ENCODE measurements at regions not wholly inside any gene's neighbourhood (a gene's known extent, or its start where the extent isn't known, plus 50 kb on each side); places are given as distances from the start of the nearest gene placed in this dataset.

DNA sequence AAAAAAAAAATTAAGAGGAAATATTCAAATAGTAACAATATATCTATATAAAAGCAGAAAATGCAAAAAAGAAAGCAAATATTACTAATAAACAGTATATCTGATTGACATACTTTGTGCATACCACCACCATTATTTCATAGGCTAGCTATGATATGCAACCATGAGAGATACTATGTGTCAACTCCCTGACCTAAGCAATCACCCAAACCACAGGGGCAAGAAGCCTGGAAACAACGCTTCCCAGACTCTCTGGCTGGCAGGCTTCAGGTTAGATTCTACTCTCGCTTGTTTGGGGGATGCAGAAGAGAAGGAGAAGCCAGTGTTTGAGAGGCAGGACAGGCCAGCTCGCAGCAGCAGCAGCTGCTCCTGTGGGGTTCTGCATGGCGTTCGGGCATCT lies 169.3 kb upstream of the TPM1 start:
- TF ChIP-seq, protein P1, sequence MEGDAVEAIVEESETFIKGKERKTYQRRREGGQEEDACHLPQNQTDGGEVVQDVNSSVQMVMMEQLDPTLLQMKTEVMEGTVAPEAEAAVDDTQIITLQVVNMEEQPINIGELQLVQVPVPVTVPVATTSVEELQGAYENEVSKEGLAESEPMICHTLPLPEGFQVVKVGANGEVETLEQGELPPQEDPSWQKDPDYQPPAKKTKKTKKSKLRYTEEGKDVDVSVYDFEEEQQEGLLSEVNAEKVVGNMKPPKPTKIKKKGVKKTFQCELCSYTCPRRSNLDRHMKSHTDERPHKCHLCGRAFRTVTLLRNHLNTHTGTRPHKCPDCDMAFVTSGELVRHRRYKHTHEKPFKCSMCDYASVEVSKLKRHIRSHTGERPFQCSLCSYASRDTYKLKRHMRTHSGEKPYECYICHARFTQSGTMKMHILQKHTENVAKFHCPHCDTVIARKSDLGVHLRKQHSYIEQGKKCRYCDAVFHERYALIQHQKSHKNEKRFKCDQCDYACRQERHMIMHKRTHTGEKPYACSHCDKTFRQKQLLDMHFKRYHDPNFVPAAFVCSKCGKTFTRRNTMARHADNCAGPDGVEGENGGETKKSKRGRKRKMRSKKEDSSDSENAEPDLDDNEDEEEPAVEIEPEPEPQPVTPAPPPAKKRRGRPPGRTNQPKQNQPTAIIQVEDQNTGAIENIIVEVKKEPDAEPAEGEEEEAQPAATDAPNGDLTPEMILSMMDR (IDR thresholded peaks at IDR 0.05) = no peak
- no peak for TF ChIP-seq EZH2 (IDR thresholded peaks at IDR 0.05; ENCODE audit: borderline replicate concordance, insufficient read depth, low read depth, low read length, poor library complexity, severe bottlenecking)
- Histone ChIP-seq H3K4me1 (ENCODE audit: control insufficient read depth in 2 of 2, insufficient read depth in 2 of 2, low read length in 2 of 2) (no peaks in the 10 kb centered on the region), H3K9me3 (ENCODE audit: control extremely low read depth in 1 of 3, control insufficient read depth in 2 of 3, insufficient read depth in 1 of 3, low read length in 2 of 3) (peaks cover 0 to 6% (median 0%) of the 10 kb centered on the region in 3 donors), H3K4me3 (ENCODE audit: control extremely low read depth in 1 of 5, extremely low read depth in 1 of 5, insufficient read depth in 1 of 5, low read depth in 2 of 5, low read length in 4 of 5) (no peak overlapping the region), H3K9ac (ENCODE audit: low read length) (no peak overlapping the region), H3K27me3 (replicated peaks in 1 of 4; ENCODE audit: control extremely low read depth in 1 of 4, control insufficient read depth in 3 of 4, insufficient read depth in 4 of 4, low read length in 3 of 4) (no peaks in the 10 kb centered on the region), H3K36me3 (replicated peaks in 1 of 2; ENCODE audit: control extremely low read depth in 1 of 2, control insufficient read depth in 1 of 2, extremely low read depth in 1 of 2, insufficient read depth in 2 of 2, low read length in 1 of 2) (no peaks in the 10 kb centered on the region), H3K27ac (ENCODE audit: low read length in 2 of 2) (no peak overlapping the region), H4K20me1 (ENCODE audit: control insufficient read depth, insufficient read depth, low read length, poor library complexity, severe bottlenecking) (no peaks in the 10 kb centered on the region), H3K79me2 (ENCODE audit: control insufficient read depth, insufficient read depth, low read length) (no peaks in the 10 kb centered on the region), H3K4me2 (replicated peaks; ENCODE audit: low read depth, low read length, poor library complexity, severe bottlenecking) (no peak overlapping the region), H2AFZ (ENCODE audit: insufficient read depth, low read depth, low read length, poor library complexity, severe bottlenecking) (no peak overlapping the region)
- Mint-ChIP-seq H3K27ac (no peak overlapping the region), H3K27me3 (peaks cover 9% of the 10 kb centered on the region), H3K4me3 (no peak overlapping the region), H3K9me3 (ENCODE audit: insufficient read depth) (peaks cover 3% of the 10 kb centered on the region), H3K4me1 (no peaks in the 10 kb centered on the region)
- intact Hi-C loops (cut with micrococcal nuclease) = no loop called here
- ATAC-seq (ENCODE audit: low read depth) (no peak), DNase-seq (no peak)
- WGBS (ENCODE audit: insufficient coverage) = 98% methylated on average over 4 of the region's 5 CpGs
- CTCF ChIA-PET = no interaction called here
- POLR2A ChIA-PET = interaction anchor here (0.7 kb wide), 1 partner anchor 29 kb away, joined by 3 read pairs; no protein-coding TSS in a partner anchor

- 100% methylated on average over 1 of the region's 3 CpGs for WGBS (ENCODE audit: insufficient coverage)
- CTCF ChIA-PET = no interaction called here
These were observed 168.5 kb upstream of the TPM1 start for GRCh38 chr15:62874064-62874463.

More at GRCh38 chr15:62874064-62874463, 168.5 kb upstream of the TPM1 start:
- no peaks in the 10 kb centered on the region for H3K4me1 ChIP-seq (ENCODE audit: control insufficient read depth in 2 of 2, insufficient read depth in 2 of 2, low read length in 2 of 2)
- H3K9ac ChIP-seq (ENCODE audit: low read length) = no peak overlapping the region
- H3K27me3 ChIP-seq (replicated peaks in 1 of 4; ENCODE audit: control extremely low read depth in 1 of 4, control insufficient read depth in 3 of 4, insufficient read depth in 4 of 4, low read length in 3 of 4) = no peaks in the 10 kb centered on the region
- Mint-ChIP-seq H3K4me3 (no peak overlapping the region), H3K27me3 (peaks cover 9% of the 10 kb centered on the region), H3K27ac (no peak overlapping the region), H3K4me1 (no peaks in the 10 kb centered on the region), H3K9me3 (ENCODE audit: insufficient read depth) (peaks cover 3% of the 10 kb centered on the region)
- no peak overlapping the region for H3K27ac ChIP-seq (ENCODE audit: low read length in 2 of 2)
- H3K4me3 ChIP-seq (ENCODE audit: control extremely low read depth in 1 of 5, extremely low read depth in 1 of 5, insufficient read depth in 1 of 5, low read depth in 2 of 5, low read length in 4 of 5) = no peak overlapping the region
- DNase-seq (no peak), ATAC-seq (ENCODE audit: low read depth) (no peak)
- H4K20me1 ChIP-seq (ENCODE audit: control insufficient read depth, insufficient read depth, low read length, poor library complexity, severe bottlenecking) = no peaks in the 10 kb centered on the region
- no peak for TF ChIP-seq EZH2 (IDR thresholded peaks at IDR 0.05; ENCODE audit: borderline replicate concordance, insufficient read depth, low read depth, low read length, poor library complexity, severe bottlenecking)
- TF ChIP-seq, protein P1 (IDR thresholded peaks at IDR 0.05) = no peak
- H2AFZ ChIP-seq (ENCODE audit: insufficient read depth, low read depth, low read length, poor library complexity, severe bottlenecking) = no peak overlapping the region
- no peak overlapping the region for H3K4me2 ChIP-seq (replicated peaks; ENCODE audit: low read depth, low read length, poor library complexity, severe bottlenecking)
- peaks cover 0 to 7% (median 0%) of the 10 kb centered on the region in 3 donors for H3K9me3 ChIP-seq (ENCODE audit: control extremely low read depth in 1 of 3, control insufficient read depth in 2 of 3, insufficient read depth in 1 of 3, low read length in 2 of 3)
- no peaks in the 10 kb centered on the region for H3K79me2 ChIP-seq (ENCODE audit: control insufficient read depth, insufficient read depth, low read length)
- POLR2A ChIA-PET = no interaction called here
- intact Hi-C loops (cut with micrococcal nuclease) = no loop called here
- no peaks in the 10 kb centered on the region for H3K36me3 ChIP-seq (replicated peaks in 1 of 2; ENCODE audit: control extremely low read depth in 1 of 2, control insufficient read depth in 1 of 2, extremely low read depth in 1 of 2, insufficient read depth in 2 of 2, low read length in 1 of 2)

Measured in B cell (primary cell).